ENCODE measurements at regions not wholly inside any gene's neighbourhood (a gene's known extent, or its start where the extent isn't known, plus 50 kb on each side); places are given as distances from the start of the nearest gene placed in this dataset.
"Not testable (repeated sequence)": the region's sequence is repeated elsewhere in the genome, so short reads cannot be mapped to it uniquely, and the experiment has no call there.

DNA sequence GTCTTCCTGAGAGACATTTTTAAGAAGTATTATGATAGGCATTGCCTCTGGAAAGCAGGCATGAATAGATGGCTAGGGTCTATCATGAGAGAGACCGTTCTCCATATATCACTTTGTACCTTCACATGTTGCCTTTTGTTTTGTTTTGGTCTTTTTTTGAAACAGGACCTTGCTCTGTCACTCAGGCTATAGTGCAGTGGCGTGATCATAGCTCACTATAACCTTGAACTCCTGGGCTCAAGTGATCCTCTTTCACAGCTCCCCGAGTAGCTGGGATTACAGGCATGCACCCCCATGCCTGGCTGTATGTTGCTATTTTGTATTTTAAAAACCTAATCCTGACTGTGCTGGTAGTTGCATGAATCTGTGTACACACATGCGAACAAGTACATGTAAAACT lies 869.6 kb upstream of the DEFB115 start:
- H3K9me3 ChIP-seq (replicated peaks); H3K4me3 ChIP-seq; DNase-seq (ENCODE audit: low read depth in 1 of 2, low spot score in 2 of 2); H3K27me3 ChIP-seq (replicated peaks); H3K27ac ChIP-seq; H3K4me1 ChIP-seq (replicated peaks); H3K36me3 ChIP-seq: not testable (repeated sequence)

DNA sequence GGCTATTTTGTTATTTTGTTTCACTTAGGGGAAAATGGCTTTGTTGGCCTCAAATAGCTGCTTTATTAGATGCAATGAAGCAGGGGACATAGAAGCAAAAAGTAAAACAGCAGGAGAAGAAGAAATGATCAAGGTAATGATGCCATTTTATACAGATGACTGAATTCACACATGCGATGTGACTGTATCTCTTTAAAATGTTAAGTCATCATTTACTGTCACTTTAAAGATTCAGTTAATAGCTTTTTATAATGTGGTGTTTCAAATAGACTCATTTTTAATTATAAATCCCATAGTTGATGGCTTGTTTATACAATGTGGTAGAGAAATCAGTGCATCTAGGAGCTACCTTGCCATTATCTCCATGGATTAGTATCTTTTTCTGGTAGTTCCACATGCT lies 863.9 kb upstream of the DEFB115 start:
- not testable (repeated sequence) for DNase-seq (ENCODE audit: low read depth in 1 of 2, low spot score in 2 of 2); H3K4me3 ChIP-seq; H3K27me3 ChIP-seq (replicated peaks); H3K36me3 ChIP-seq; H3K27ac ChIP-seq; H3K9me3 ChIP-seq (replicated peaks); H3K4me1 ChIP-seq (replicated peaks)

DNA sequence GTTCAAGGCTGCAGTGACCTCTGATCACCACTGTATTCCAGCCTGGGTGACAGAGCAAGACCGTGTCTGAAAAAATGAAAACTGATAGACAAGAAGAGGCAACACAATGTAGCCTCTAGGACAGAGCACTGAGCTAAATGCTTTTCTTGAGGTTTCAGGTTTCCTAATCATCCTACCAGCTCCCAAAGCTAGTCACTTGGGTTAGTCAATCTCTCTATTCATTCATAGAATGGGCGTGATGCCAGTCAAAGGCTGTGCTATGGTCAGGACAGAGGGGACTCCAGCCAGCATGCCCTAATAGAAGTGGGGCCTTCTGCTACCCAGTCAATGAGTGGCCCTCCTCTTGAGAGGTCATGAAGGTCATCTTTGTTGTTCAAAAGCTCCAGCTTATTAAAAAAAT lies 860.4 kb upstream of the DEFB115 start:
- not testable (repeated sequence) for H3K27ac ChIP-seq; H3K9me3 ChIP-seq (replicated peaks); H3K4me3 ChIP-seq; H3K27me3 ChIP-seq (replicated peaks); DNase-seq (ENCODE audit: low read depth in 1 of 2, low spot score in 2 of 2); H3K36me3 ChIP-seq; H3K4me1 ChIP-seq (replicated peaks)

GRCh38 chr20:30405061-30405460 lies 852.4 kb upstream of the DEFB115 start:
- not testable (repeated sequence) for H3K9me3 ChIP-seq (replicated peaks); H3K36me3 ChIP-seq; H3K27ac ChIP-seq; H3K4me1 ChIP-seq (replicated peaks); H3K27me3 ChIP-seq (replicated peaks); H3K4me3 ChIP-seq; DNase-seq (ENCODE audit: low read depth in 1 of 2, low spot score in 2 of 2)

- not testable (repeated sequence) for H3K4me3 ChIP-seq; H3K27ac ChIP-seq; H3K4me1 ChIP-seq (replicated peaks); H3K9me3 ChIP-seq (replicated peaks); DNase-seq (ENCODE audit: low read depth in 1 of 2, low spot score in 2 of 2); H3K27me3 ChIP-seq (replicated peaks); H3K36me3 ChIP-seq
Observed at GRCh38 chr20:30405585-30405984, 851.9 kb upstream of the DEFB115 start.

DNA sequence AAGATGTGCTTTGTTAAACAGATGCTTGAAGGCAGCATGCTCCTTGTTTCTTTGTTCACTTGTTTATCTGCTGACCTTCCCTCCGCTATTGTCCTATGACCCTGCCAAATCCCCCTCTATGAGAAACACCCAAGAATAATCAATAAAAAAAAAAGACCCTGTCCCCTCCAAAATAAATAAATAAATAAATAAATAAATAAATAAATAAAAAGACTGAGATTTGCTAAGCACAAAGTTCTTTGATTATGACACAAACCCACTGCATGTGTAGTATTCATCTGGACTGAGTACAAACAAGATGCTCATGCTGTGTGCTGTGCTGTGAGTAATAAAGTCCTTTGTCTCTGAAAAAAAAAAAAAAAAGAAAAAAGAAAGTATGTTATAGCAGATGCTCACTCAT lies 851.1 kb upstream of the DEFB115 start:
- H3K4me3 ChIP-seq; DNase-seq (ENCODE audit: low read depth in 1 of 2, low spot score in 2 of 2); H3K4me1 ChIP-seq (replicated peaks); H3K36me3 ChIP-seq; H3K9me3 ChIP-seq (replicated peaks); H3K27ac ChIP-seq; H3K27me3 ChIP-seq (replicated peaks): not testable (repeated sequence)

DNA sequence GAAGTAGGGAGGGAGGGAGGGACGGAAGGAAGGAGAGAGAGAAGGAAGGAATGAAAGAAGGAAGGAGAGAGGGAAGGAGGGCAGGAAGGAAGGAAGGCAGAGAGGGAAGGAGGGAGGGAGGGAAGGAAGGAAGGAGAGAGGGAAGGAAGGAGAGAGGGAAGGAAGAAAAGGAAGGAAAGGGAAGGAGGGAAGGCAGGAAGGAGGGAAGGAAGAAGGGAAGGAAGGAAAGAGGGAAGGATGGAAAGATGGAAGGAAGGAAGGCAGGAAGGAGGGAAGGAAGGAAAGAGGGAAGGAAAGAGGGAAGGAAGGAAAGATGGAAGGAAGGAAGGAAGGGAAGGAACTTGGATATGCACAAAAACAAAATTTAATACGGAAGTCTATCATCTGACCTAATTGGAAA lies 844.5 kb upstream of the DEFB115 start:
- H3K36me3 ChIP-seq = no peaks in the 10 kb centered on the region
- H3K27ac ChIP-seq = no peak overlapping the region
- no peaks in the 10 kb centered on the region for H3K27me3 ChIP-seq (replicated peaks)
- H3K4me1 ChIP-seq (replicated peaks) = no peaks in the 10 kb centered on the region
- H3K4me3 ChIP-seq = no peak overlapping the region
- DNase-seq (ENCODE audit: low read depth in 1 of 2, low spot score in 2 of 2) = no peak
- no peaks in the 10 kb centered on the region for H3K9me3 ChIP-seq (replicated peaks)

DNA sequence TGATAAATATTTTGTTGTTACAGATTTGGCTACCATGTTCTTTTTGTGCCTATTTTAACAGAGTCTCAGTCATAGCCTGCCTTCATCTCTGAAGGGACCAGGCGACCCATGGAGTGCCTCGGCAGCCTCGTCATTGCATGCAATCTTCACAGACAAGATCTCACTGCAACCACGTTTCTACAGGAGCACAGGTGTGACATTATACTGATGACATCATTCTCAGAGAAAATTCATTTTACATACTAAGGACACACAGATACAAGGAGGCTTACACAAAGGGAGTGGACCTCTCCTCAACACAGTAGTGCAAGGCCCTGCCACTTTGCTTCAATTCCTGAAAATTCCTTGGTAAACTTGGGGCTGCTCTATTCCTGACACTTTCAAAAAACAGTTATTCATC lies 840.1 kb upstream of the DEFB115 start:
- H3K27ac ChIP-seq; H3K4me1 ChIP-seq (replicated peaks); H3K9me3 ChIP-seq (replicated peaks); H3K36me3 ChIP-seq; H3K27me3 ChIP-seq (replicated peaks); DNase-seq (ENCODE audit: low read depth in 1 of 2, low spot score in 2 of 2); H3K4me3 ChIP-seq: not testable (repeated sequence)

DNA sequence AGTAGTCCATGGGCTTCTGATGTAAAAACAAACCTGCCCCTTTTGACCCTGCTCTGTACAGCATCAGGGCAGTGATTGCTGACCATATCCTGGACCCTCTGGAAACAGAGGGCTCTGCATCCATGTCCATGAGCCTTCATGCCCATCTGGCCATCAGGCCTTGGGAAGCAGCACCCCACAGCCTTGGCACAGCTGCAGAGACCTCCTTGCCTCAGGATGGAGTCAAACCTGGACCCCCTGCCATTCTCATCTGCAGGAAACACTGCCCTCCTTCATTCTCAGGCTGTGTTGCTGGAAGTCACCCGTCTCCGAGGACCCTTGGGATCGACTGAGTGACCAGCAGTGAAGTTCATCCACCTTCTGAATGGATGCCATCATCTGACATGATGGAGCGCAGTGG lies 839.1 kb upstream of the DEFB115 start:
- H3K27me3 ChIP-seq (replicated peaks); H3K36me3 ChIP-seq; H3K27ac ChIP-seq; H3K4me1 ChIP-seq (replicated peaks); H3K4me3 ChIP-seq; H3K9me3 ChIP-seq (replicated peaks); DNase-seq (ENCODE audit: low read depth in 1 of 2, low spot score in 2 of 2): not testable (repeated sequence)

- no peaks in the 10 kb centered on the region for H3K9me3 ChIP-seq (replicated peaks)
- DNase-seq (ENCODE audit: low read depth in 1 of 2, low spot score in 2 of 2) = no peak
- no peak overlapping the region for H3K27ac ChIP-seq
- H3K4me1 ChIP-seq (replicated peaks) = no peaks in the 10 kb centered on the region
- no peak overlapping the region for H3K4me3 ChIP-seq
- H3K36me3 ChIP-seq = no peaks in the 10 kb centered on the region
- H3K27me3 ChIP-seq (replicated peaks) = no peaks in the 10 kb centered on the region
Observed at GRCh38 chr20:30419466-30419865, 838.0 kb upstream of the DEFB115 start.

GRCh38 chr20:30419871-30420420 lies 837.5 kb upstream of the DEFB115 start:
- not testable (repeated sequence) for H3K9me3 ChIP-seq (replicated peaks); H3K36me3 ChIP-seq; H3K27ac ChIP-seq; H3K27me3 ChIP-seq (replicated peaks); DNase-seq (ENCODE audit: low read depth in 1 of 2, low spot score in 2 of 2); H3K4me3 ChIP-seq; H3K4me1 ChIP-seq (replicated peaks)

All from SJSA1 (cell line).